ENCODE measurements at regions not wholly inside any gene's neighbourhood (a gene's known extent, or its start where the extent isn't known, plus 50 kb on each side); places are given as distances from the start of the nearest gene placed in this dataset.
"Not testable (repeated sequence)": the region's sequence is repeated elsewhere in the genome, so short reads cannot be mapped to it uniquely, and the experiment has no call there.

- Histone ChIP-seq H3K27ac (ENCODE audit: extremely low read depth, low read depth, low read length) (peak overlapping the region; percentile 93), H3K4me1 (replicated peaks in 1 of 2; ENCODE audit: control insufficient read depth in 2 of 2, insufficient read depth in 2 of 2, low read length in 2 of 2) (peaks cover 43 to 56% of the 10 kb centered on the region in 2 experiments), H3K79me2 (ENCODE audit: control insufficient read depth, insufficient read depth, low read length) (peaks cover 7% of the 10 kb centered on the region; the same call in 1 of the 3 replicates), H3K4me3 (no peak overlapping the region), H3K36me3 (ENCODE audit: control insufficient read depth, insufficient read depth, low read length) (no peaks in the 10 kb centered on the region), H3K4me2 (ENCODE audit: insufficient read depth, low read length) (peak overlapping the region; percentile 76), H3K27me3 (ENCODE audit: control insufficient read depth in 2 of 2, insufficient read depth in 2 of 2, low read length in 2 of 2) (no peaks in the 10 kb centered on the region), H2AFZ (ENCODE audit: low read depth, low read length) (peak overlapping the region; percentile 51), H4K20me1 (replicated peaks; ENCODE audit: control insufficient read depth, insufficient read depth, low read length) (no peaks in the 10 kb centered on the region), H3K9me3 (replicated peaks; ENCODE audit: control insufficient read depth, insufficient read depth, low read depth, low read length) (peaks cover 6% of the 10 kb centered on the region), H3K9ac (ENCODE audit: insufficient read depth in 1 of 2, low read depth in 2 of 2, low read length in 2 of 2) (peak overlapping the region in 1 of 2 experiments; percentile 42; a peak in 3 of 4 replicates), H3K9me1 (ENCODE audit: control insufficient read depth, insufficient read depth, low read length) (no peaks in the 10 kb centered on the region)
- intact Hi-C loops (cut with micrococcal nuclease): loop anchor here (10.0 kb wide), 2 partner anchors 123 to 223 kb away; no protein-coding TSS in a partner anchor
- in situ Hi-C loops (cut with MboI): no loop called here
- ChIA-PET POLR2A (no interaction called here), CTCF (ENCODE audit: low intra/inter-chr PET ratio) (no interaction called here)
- no peak for DNase-seq (ENCODE audit: extremely low read depth in 1 of 4, low spot score in 3 of 4)
- 56% methylated on average over 5 of the region's 5 CpGs for WGBS (ENCODE audit: insufficient coverage, low coverage, missing lambda C conversion rate)
- ATAC-seq: no peak
- FAIRE-seq: no peak
- no peak for TF ChIP-seq NBN (IDR thresholded peaks at IDR 0.05; ENCODE audit: low read depth)
- no peak for TF ChIP-seq ZNF174 (CRISPR knock-in tag; IDR thresholded peaks at IDR 0.05)
- no peak for TF ChIP-seq TAF9B (IDR thresholded peaks at IDR 0.05; ENCODE audit: partially characterized antibody)
- TF ChIP-seq ILF3 (IDR thresholded peaks at IDR 0.05; ENCODE audit: borderline replicate concordance): no peak
- peak; percentile 45; the same call in 1 of the 2 replicates for TF ChIP-seq ZNF316 (IDR thresholded peaks at IDR 0.05)
- no TSS peak for BruUV-seq (replicated peaks)
These were observed 278.3 kb downstream of the ADGRD1 start for GRCh38 chr12:131232036-131232435.

DNA sequence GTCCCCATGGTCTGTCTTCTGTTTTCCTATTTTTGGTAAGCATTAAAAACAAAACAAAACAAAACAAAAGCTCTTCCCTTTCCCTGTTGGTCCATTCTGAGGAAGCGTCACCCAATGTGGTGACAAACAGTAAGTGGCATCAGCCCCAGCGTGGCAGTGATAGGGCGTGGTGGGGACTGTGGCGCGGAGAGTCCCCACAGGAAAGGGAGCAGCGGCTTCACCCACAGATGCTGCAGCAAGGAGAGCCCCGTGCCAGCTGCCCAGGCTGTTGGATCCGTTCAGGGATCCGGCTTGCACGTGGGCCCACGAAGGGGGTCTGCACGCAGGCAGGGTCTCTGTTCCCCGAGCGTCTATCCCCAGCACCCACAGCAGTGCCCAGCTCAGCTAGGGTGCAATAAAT, 279.2 kb downstream of the ADGRD1 start:
- CTCF ChIA-PET (ENCODE audit: low intra/inter-chr PET ratio); H3K4me2 ChIP-seq (ENCODE audit: insufficient read depth, low read length); BruUV-seq (replicated peaks); H3K4me3 ChIP-seq; H3K9me1 ChIP-seq (ENCODE audit: control insufficient read depth, insufficient read depth, low read length); H2AFZ ChIP-seq (ENCODE audit: low read depth, low read length); H3K9me3 ChIP-seq (replicated peaks; ENCODE audit: control insufficient read depth, insufficient read depth, low read depth, low read length); FAIRE-seq; H3K27ac ChIP-seq (ENCODE audit: extremely low read depth, low read depth, low read length); H3K9ac ChIP-seq (ENCODE audit: insufficient read depth in 1 of 2, low read depth in 2 of 2, low read length in 2 of 2); in situ Hi-C loops (cut with MboI); POLR2A ChIA-PET; H3K27me3 ChIP-seq (ENCODE audit: control insufficient read depth in 2 of 2, insufficient read depth in 2 of 2, low read length in 2 of 2); DNase-seq (ENCODE audit: extremely low read depth in 1 of 4, low spot score in 3 of 4); ATAC-seq; H3K36me3 ChIP-seq (ENCODE audit: control insufficient read depth, insufficient read depth, low read length); H4K20me1 ChIP-seq (replicated peaks; ENCODE audit: control insufficient read depth, insufficient read depth, low read length): not testable (repeated sequence)
- intact Hi-C loops (cut with micrococcal nuclease): loop anchor here (10.0 kb wide), 2 partner anchors 122 to 222 kb away; no protein-coding TSS in a partner anchor
- WGBS (ENCODE audit: insufficient coverage, low coverage, missing lambda C conversion rate): 82% methylated on average over 6 of the region's 14 CpGs
- peaks cover 49 to 56% of the 10 kb centered on the region in 2 experiments for H3K4me1 ChIP-seq (replicated peaks in 1 of 2; ENCODE audit: control insufficient read depth in 2 of 2, insufficient read depth in 2 of 2, low read length in 2 of 2)
- peaks cover 12% of the 10 kb centered on the region; the same call in 1 of the 3 replicates for H3K79me2 ChIP-seq (ENCODE audit: control insufficient read depth, insufficient read depth, low read length)
